Common myeloid progenitor, CD34-positive (primary cell): ENCODE measurements at regions not wholly inside any gene's neighbourhood (a gene's known extent, or its start where the extent isn't known, plus 50 kb on each side); places are given as distances from the start of the nearest gene placed in this dataset.

Source experiments
- CTCF ChIA-PET: fragments of 350-600 bp; sonication (Branson Sonifier 250); formaldehyde crosslinking; loops from one replicate; lab custom pipeline; 2021; ENCODE audit warnings: antibody characterized with exemption; lab: Charles Lee
- POLR2A ChIA-PET: fragments of 350-600 bp; sonication (Branson Sonifier 250); formaldehyde crosslinking; loops from one replicate; lab custom pipeline; 2021; ENCODE audit warnings: antibody characterized with exemption; lab: Charles Lee
- DNase-seq, 3 donors: peaks; one replicate each; pipeline versions ENCODE4 v3.0.0 to v3.0.0-alpha.2; 2013
- H3K27ac ChIP-seq, 2 experiments: 1 replicate in 1 of 2; 2 replicates in 1 of 2; pipeline ENCODE4 v1.7.0; 2013; ENCODE audit warnings: inconsistent platforms in 2 of 2, low read length in 2 of 2, mild to moderate bottlenecking in 2 of 2, low read depth in 1 of 2, moderate library complexity in 1 of 2; ENCODE audit not compliant: severe bottlenecking in 2 of 2, insufficient read depth in 1 of 2, poor library complexity in 1 of 2
- H3K27me3 ChIP-seq, 5 experiments: replicated peaks in 2 of 5; 1 replicate in 3 of 5; 2 replicates in 2 of 5; pipeline versions ENCODE4 v1.6.1 to v1.7.0; 2013; ENCODE audit warnings: low read length in 4 of 5, mild to moderate bottlenecking in 2 of 5, moderate library complexity in 2 of 5, inconsistent platforms in 1 of 5; ENCODE audit not compliant: insufficient read depth in 5 of 5, control insufficient read depth in 4 of 5
- H3K36me3 ChIP-seq, 4 experiments: 1 replicate in 2 of 4; 2 replicates in 2 of 4; pipeline versions ENCODE4 v1.6.1 to v1.7.0; 2013; ENCODE audit warnings: low read length in 3 of 4, control low read depth in 1 of 4, mild to moderate bottlenecking in 1 of 4; ENCODE audit not compliant: control insufficient read depth in 4 of 4, insufficient read depth in 4 of 4
- H3K4me1 ChIP-seq, 4 experiments: 1 replicate in 3 of 4; 2 replicates in 1 of 4; pipeline versions ENCODE4 v1.6.1 to v1.7.1; 2013; ENCODE audit warnings: low read length in 3 of 4, mild to moderate bottlenecking in 3 of 4, control low read depth in 1 of 4, inconsistent platforms in 1 of 4, moderate library complexity in 1 of 4; ENCODE audit not compliant: control insufficient read depth in 4 of 4, insufficient read depth in 4 of 4; ENCODE audit errors: control extremely low read depth in 1 of 4
- H3K4me3 ChIP-seq, 7 experiments: 1 replicate in 4 of 7; 2 replicates in 3 of 7; pipeline versions ENCODE4 v1.5.1 to v1.7.0; 2013; ENCODE audit warnings: mild to moderate bottlenecking in 7 of 7, low read length in 6 of 7, moderate library complexity in 6 of 7, inconsistent platforms in 2 of 7, low read depth in 2 of 7, control low read depth in 1 of 7; ENCODE audit not compliant: insufficient read depth in 4 of 7, control insufficient read depth in 1 of 7; ENCODE audit errors: extremely low read depth in 1 of 7
- H3K9me3 ChIP-seq, 5 experiments: 1 replicate in 4 of 5; 2 replicates in 1 of 5; pipeline versions ENCODE4 v1.6.1 to v1.7.1; 2013; ENCODE audit warnings: low read length in 4 of 5, mild to moderate bottlenecking in 2 of 5, inconsistent platforms in 1 of 5, low read depth in 1 of 5, moderate library complexity in 1 of 5; ENCODE audit not compliant: control insufficient read depth in 4 of 5, insufficient read depth in 2 of 5; ENCODE audit errors: control extremely low read depth in 1 of 5
- WGBS: methylation state at CpG from one replicate; pipeline ENCODE4 v1.1.5; 2013; ENCODE audit not compliant: insufficient coverage; 5-methylcytosine and 5-hydroxymethylcytosine counted together

DNA sequence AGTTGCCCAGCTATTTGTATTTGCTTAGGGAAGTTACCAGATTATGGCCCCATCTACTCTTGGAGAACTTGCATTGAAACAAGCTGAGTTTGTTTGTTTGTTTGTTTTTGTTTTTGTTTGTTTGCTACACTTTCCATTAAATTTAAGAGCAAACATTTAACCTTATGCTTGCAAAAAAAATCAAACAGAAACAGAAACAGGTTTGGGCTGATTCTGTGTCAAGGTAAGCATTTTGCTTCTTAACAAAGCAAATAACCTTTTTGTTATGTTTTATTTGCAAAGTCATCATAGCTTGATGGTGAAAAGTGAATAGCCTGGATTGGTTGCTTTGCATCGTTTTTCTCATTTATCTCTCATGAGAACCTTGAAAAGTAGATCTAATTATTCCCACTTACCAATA lies 531.8 kb downstream of the EFNB2 start:
- no CpG with 5 or more reads among the region's 1 CpG for WGBS
- H3K27ac ChIP-seq, result no peak overlapping the region
- no peaks in the 10 kb centered on the region for H3K27me3 ChIP-seq
- H3K9me3 ChIP-seq, result no peaks in the 10 kb centered on the region
- H3K4me1 ChIP-seq, result no peaks in the 10 kb centered on the region
- ChIA-PET CTCF (interaction anchor here (1.2 kb wide), 1 partner anchor 22 kb away, joined by 3 read pairs; no protein-coding TSS in a partner anchor), POLR2A (no interaction called here)
- no peaks in the 10 kb centered on the region for H3K36me3 ChIP-seq
- no peak for DNase-seq
- no peak overlapping the region for H3K4me3 ChIP-seq

DNA sequence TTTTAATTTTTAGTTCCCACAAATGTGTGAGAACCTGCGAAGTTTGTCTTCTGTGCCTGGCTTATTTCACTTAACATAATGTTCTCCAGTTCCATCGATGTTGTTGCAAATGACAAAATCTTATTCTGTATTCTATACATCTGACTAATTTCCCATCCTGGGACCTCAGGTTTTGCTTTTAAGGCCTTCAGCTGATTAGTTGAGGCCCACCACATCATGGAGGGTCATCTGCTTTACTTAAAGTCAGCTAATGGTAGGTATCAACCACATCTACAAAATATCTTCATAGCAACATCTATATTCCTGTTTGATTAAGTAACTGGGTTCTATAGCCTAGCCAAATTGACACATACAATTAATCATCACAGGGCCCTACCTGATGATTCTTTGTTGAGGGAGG lies 534.0 kb downstream of the EFNB2 start:
- POLR2A ChIA-PET, result no interaction called here
- Histone ChIP-seq H3K27me3 (no peaks in the 10 kb centered on the region), H3K9me3 (no peaks in the 10 kb centered on the region), H3K4me1 (no peaks in the 10 kb centered on the region), H3K36me3 (no peaks in the 10 kb centered on the region), H3K27ac (no peak overlapping the region), H3K4me3 (no peak overlapping the region)
- WGBS, result 78% methylated on average over 2 of the region's 2 CpGs
- CTCF ChIA-PET, result interaction anchor here (1.8 kb wide), 1 partner anchor 8 kb away, joined by 6 read pairs; no protein-coding TSS in a partner anchor
- no peak for DNase-seq

DNA sequence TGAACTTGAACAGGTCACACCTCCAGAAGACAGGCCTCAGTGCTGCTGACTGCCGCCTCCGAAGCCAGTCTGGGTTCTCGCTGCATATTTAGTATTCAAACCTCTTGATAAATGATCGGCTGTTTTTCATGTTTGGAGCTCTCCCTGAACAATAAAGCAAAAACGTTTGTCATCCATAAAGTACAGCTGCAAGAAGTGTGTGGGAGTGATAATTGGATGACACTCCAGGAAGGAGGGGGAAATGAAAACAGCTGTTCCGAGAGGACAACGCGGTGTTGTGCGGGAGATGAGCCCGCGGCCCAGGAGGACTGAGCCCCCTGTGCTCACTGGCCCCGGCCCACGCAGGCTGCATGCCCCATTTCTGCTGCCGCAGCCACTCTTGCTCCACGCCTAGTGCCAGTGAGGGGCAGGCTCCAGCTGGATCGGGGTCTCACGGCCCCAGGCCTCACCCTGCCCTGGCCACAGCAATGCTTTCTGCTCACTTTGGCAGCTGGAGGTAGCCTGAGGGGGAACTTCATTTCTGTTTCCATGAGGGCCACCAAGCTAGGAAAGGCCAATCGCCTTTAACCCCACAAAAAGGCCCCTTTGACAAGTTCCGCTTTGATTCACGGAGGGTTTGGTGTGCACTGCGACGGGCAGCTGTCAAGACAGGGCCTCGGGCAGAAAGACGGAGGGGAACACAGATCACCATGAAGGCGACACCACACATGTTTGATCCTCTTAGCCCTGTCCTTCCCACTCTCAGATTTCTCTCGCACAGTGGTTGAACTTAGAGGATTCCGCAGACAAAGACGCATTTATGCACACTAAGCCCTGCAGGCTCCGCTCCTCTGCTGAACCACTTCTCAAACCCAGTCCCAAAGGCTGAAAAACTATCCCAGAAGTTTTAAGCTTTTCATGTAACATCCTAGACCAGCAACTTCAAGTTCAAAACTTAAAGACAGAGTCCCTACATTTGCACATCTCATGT lies 537.6 kb downstream of the EFNB2 start:
- Histone ChIP-seq H3K36me3 (no peaks in the 10 kb centered on the region), H3K4me3 (no peak overlapping the region), H3K27ac (no peak overlapping the region), H3K27me3 (no peaks in the 10 kb centered on the region), H3K4me1 (no peaks in the 10 kb centered on the region), H3K9me3 (no peaks in the 10 kb centered on the region)
- WGBS, result 84% methylated on average over 25 of the region's 29 CpGs
- CTCF ChIA-PET, result no interaction called here
- POLR2A ChIA-PET, result no interaction called here
- no peak for DNase-seq

DNA sequence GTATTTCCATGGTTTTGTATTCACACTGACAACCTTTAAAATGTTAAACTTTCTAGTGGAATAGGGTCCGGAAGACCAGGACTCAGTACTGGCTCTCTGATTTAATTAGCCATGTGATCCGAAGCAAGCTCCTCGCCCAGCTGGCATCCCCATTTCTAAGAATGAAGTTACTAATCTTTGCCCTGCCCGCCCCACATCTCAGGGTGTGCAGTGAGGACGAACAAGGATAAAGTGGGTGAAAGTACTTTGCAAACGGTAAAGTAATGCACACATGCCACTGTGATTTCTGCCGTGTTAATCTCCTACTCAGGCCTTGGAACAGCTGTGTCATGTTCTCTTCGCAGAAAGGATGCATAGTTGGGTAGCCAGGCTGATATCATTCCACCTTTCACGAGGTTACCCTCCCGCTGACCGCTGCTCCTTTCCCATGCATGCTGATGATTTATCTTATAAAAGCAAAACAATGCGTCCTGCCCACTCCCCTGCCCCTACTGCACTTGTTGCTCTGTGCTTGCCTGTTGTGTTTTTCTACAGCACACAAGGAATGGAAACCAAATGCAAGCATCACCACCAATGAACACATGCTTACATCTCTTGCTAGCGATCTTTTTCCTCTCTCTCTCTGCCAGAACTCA lies 539.0 kb downstream of the EFNB2 start:
- CTCF ChIA-PET, result no interaction called here
- H3K4me1 ChIP-seq, result no peaks in the 10 kb centered on the region
- POLR2A ChIA-PET, result no interaction called here
- H3K36me3 ChIP-seq, result no peaks in the 10 kb centered on the region
- H3K4me3 ChIP-seq, result no peak overlapping the region
- no peak overlapping the region for H3K27ac ChIP-seq
- WGBS, result 97% methylated on average over 12 of the region's 13 CpGs
- DNase-seq, result no peak
- no peaks in the 10 kb centered on the region for H3K9me3 ChIP-seq
- H3K27me3 ChIP-seq, result no peaks in the 10 kb centered on the region

DNA sequence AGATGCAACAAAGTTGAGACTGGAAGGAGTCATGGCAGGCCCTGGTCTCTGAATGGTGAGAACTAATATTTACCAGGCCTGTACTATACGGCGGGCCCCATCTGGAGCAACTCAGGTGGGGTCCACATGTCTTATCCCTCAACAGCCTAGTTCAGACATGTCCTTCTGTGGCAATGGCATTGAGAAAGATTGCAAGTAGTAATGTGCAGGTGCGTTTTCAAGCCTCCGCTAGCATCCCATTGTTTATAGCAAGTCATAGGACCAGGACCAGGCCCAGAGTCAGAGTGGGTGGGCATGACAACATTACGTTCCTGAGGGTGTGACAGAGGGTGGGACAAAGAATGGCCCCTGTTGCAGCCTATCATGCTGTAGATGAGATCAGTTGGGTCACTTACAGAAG lies 541.1 kb downstream of the EFNB2 start:
- ChIA-PET CTCF (no interaction called here), POLR2A (no interaction called here)
- Histone ChIP-seq H3K27me3 (no peaks in the 10 kb centered on the region), H3K27ac (no peak overlapping the region), H3K4me3 (no peak overlapping the region), H3K4me1 (no peaks in the 10 kb centered on the region), H3K9me3 (no peaks in the 10 kb centered on the region), H3K36me3 (no peaks in the 10 kb centered on the region)
- WGBS, result 93% methylated on average over 5 of the region's 5 CpGs
- no peak for DNase-seq

DNA sequence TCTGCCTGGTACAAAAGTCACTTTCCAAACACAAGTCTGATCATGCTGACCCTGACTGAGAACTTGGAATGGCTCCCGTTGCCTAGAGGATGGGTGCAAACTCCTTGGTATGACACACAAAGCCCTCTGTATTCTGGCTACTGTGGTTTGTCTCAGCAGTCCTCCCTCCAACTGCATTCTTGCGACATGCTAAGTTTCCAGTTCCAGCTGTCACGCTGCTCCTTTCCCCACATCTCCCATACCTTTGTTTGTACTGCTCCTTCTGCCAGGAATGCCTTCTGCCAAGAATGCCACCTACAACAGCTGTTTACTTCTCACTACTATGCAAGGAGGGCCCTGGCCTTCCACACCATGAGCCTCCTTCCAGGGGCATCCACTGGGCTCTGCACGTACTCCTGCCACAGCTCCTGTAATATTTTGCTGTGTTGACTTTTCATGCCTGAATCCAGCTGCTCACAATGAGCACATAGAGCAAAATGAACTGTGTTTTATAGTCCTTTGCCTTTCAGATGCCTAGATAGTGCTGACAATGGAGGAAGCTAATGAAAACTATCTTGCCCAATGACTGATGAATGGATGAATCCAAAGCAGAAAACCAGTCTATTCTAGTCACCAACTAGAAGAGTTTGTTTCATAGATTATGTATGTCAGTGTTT lies 543.7 kb downstream of the EFNB2 start:
- no peaks in the 10 kb centered on the region for H3K36me3 ChIP-seq
- no peak overlapping the region for H3K27ac ChIP-seq
- no peaks in the 10 kb centered on the region for H3K27me3 ChIP-seq
- no peak overlapping the region for H3K4me3 ChIP-seq
- WGBS, result 98% methylated on average over 4 of the region's 4 CpGs
- DNase-seq, result no peak
- H3K4me1 ChIP-seq, result no peaks in the 10 kb centered on the region
- ChIA-PET CTCF (no interaction called here), POLR2A (no interaction called here)
- H3K9me3 ChIP-seq, result no peaks in the 10 kb centered on the region
